HG02588 (cell line): ENCODE measurements at regions not wholly inside any gene's neighbourhood (a gene's known extent, or its start where the extent isn't known, plus 50 kb on each side); places are given as distances from the start of the nearest gene placed in this dataset.
A peak's percentile ranks its signal among the peaks of the same experiment; 100 is the strongest.

Source experiments
- ATAC-seq: cut with Tn5 transposase; IDR thresholded peaks from one replicate; pipeline ENCODE4 v1.9.1; 2021; ENCODE audit warnings: mild to moderate bottlenecking, moderate library complexity; ENCODE audit not compliant: unreplicated experiment

DNA sequence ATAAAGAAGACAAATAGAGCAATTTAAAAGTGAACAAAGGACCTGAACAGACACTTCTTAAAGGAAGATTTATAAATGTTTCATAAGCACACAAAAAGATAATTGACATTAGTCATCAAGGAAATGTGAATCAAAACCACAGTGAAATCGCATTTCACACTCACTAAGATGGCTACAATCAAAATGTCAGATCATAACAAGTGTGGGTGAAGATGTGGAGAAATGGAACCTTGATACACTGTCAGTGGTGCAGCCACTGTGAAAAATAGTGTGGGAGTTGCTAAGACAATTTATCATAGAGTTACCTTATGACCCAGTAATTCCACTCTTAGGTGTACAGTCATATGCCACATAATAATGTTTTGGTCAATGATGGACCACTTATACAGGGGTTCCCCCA, 54.5 kb upstream of the HTR4 start:
- ATAC-seq, result no peak

DNA sequence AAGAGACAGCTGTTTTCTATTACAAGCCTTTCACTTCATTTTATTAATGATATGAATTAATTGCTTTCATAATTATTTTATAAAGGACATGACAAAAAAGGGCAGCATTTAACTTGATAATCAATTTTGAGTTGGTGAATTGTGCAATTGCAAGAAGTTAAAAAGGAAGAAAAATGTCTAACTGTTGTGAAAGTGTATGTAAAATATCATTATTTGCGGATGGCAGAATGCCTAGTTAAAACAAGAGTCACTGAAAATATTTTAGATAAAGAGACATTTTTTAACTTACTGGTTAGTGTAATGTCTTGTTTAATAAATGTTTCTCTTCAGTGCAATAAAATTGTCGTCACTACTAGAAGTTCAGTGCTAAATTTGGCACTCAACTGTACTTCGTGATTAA, 57.6 kb upstream of the HTR4 start:
- no peak for ATAC-seq

DNA sequence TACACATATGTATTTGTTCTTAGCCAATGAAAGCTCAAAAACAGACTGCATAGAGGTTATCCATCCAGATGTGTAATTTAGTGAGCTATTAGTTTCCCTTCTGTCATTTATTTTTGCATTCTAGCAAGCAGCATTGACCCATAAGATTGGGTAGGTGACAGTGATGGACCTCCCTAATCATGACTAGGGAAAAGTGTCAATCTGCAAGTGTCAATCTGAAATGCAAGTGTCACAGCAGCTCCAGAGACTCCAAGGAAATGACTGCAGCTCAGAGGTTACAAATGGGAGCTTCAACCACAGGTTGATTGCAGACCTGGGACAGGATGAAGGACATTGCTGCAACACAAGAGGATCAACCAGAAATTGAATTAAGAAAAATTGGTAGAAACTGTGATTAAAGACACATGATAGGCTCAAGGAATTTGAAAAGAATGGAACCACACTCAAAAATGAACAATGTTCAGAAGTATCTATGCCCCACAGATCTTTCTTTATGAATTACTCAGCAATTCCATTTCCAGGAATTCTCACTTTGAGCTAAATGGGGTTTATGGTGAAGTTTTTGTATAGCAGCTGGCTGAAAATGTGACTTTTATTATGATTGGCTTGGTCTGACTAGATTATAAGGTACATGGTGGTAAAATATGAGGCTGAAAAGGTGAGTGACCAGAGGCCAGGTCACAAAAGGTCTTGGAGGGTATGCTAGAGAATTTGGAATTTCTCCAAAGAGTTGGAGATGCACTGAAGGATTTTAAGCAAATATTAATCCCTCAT, 59.6 kb upstream of the HTR4 start:
- ATAC-seq, result no peak

DNA sequence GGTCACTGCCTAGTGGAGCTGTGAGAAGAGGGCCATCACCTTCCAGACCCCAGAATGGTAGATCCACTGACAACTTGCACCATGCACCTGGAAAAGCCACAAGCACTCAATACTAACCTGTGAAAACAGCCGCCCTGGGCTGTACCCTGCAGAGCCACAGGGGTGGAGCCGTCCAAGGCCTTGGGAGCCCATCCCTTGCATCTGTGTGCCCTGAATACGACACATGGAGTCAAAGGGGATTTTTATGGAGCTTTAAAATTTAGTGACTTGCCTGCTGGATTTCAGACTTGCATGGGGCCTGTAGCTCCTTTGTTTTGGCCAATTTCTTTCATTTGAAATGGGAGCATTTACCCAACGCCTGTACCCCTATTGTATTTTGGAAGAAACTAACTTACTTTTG, 62.4 kb upstream of the HTR4 start:
- ATAC-seq, result no peak

DNA sequence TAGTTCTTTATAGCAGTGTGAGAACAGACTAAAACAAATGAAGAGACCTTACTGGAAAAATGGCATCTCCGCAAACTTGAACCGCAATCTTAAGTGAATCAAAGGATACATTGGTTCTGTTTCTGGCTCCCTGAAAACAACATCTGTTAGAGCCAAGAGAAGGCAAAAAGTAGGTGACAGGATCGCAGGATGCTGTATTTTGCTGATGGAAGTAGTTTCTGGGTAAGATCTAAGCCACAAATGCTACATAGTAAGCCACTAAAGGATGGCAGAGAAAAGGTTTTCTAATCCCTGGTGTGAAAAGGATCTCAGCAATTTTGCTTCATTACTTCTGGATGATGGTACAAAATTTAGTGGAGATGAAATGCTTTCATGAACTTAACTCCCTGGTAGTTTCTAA, 63.3 kb upstream of the HTR4 start:
- no peak for ATAC-seq

DNA sequence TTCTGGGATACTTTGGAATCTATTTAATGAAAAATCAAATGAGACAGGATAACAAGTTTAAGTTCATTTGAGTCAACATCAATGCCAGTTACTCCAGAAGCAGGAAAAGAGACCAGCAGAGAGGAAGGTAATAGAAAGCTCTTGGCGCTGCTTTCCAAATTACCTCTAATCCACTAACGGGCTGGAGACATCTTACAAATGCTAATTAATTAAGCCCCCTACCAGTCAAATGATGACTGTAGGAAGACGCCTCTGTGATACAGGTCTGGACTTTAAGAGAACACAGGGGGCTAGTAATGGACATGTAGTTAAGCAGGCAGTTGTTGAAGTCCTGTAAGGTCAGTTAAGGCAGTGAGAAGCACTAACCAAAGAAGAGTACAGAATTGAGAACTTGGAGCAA, 65.3 kb upstream of the HTR4 start:
- ATAC-seq, result no peak

DNA sequence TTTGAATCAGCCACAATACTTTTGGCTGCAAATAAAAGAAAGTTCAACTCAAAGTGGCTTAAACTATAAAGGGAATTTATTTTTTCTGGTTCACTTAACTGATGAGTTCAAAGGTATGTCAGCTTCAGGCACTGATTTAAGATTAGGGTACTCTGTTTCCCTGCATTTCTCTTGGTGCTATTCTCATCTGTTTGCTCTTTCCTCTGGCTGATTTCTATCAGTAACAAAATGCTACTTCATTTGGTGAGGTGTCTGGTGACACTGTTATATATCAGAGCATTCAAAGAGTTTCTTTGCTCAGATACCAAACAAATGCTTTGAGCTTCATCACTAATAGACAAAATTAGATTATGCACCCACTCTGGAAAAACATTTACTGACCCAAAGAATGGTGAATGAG, 65.9 kb upstream of the HTR4 start:
- no peak for ATAC-seq

DNA sequence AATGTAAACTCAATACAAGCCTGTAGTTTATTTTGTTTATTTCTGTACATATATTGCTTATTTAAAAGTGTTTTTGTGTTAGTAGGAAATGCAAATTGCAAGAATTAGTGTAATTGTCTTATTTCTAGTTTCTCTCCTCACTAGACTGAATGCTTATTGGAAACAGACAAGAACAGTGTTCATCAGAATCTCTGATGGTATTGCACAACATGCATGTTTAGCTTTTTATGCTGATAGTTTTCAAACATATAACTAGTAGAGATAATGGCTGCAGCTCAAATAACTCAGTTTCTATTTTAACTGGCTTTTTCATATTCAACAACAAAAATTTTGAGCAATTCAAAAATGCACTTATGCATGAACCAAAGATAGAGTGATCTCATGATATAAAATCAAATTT, 68.8 kb upstream of the HTR4 start:
- ATAC-seq, result no peak

DNA sequence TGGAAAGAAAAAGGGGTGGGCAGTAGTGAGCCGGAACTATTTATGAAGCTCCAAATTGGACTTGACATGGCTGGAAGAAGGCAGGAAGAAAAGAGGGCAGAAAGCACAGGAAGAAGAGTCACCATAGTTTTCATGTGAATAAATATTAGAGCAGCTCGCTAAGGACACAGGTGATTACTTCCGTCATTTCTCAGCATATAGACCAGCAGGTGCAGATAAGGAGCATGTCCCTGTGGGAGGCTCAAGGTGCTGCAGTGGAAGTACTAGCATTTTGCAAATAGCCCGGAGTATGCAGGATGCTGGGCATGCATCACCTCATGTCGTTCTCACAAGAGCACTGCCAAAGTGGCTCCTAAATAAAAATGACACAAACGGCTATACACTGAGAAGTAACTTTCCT, 71.3 kb upstream of the HTR4 start:
- ATAC-seq, result no peak

DNA sequence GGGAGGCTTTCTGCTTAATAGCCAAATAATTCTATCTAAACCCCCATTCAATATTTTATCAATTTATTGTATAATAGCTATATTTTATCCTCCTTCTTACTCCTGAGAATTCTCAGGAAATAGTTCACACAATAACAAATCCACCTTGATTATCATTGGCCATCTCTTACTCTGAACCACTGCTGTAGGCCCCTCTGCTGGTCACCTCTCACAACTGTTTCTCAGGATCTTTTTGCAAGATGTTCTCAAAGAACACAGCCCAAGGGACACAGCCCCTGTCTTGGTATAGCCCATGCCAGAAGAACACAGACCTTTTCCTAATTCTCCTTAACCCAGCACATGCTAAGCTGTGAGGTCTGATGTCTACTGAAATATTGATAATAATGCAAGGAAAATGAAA, 74.9 kb upstream of the HTR4 start:
- no peak for ATAC-seq

DNA sequence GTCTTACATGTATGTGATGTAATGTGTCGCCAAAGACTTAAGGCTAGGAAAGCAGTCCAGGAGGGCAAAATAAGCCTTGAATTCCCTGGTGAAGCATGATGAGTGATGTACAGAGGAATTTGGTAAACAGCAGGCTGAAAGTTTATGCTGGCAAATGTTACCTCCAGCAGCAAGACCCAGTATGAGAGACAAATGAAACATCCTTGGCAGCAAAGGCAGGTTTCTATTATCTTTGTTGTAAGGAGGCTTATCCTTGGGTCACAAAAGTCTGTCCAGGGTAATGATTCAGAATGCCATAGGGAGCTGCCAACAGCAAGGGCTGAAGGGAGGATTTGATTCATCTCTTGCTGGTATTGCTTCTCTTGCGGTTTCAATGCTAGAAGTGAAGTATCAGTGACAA, 75.9 kb upstream of the HTR4 start:
- ATAC-seq, result no peak

DNA sequence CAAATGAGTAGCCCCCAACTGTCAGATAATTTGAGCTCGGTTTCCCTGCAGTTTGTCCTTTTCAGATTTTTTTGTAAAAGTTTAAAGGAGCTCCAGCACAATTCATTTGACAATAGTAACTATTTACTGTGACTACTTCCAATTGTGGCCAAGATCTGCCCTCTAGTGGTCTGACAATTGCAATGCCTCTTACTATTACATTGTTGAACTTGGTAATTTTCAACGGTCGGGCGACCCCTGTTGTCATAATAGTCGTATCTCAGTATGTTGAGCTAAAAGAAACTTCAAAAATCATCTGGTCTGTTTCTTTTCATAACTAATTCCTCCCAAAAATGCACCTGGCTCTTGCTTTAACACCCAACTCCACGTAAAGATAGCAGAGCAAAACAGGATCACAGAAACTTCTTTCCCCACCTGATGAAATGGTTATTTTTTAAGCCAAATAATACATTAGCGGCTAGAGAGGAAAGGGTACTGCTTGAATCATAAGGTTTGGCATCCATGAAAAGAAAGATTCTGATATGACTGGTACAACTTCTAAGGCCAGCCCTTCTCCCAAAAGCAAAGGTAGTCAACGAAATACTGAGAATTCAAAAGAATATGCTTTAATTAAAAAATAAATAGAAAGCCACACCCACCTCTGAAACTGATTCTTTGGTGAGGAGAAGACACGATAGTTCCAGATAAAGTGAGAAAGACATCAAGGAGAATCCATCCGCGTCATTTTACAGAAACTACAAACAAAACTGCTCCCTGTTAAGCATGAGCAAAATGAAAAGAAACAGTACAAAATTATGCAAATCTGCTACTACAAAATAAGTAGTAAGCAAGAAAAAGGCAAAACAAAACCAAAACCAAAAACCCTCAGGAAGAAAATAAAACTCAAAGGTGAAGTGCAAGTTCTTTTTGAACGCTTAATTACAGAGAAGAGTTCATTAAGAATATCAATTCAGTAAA, 76.9 kb upstream of the HTR4 start:
- peak; percentile 92 for ATAC-seq

DNA sequence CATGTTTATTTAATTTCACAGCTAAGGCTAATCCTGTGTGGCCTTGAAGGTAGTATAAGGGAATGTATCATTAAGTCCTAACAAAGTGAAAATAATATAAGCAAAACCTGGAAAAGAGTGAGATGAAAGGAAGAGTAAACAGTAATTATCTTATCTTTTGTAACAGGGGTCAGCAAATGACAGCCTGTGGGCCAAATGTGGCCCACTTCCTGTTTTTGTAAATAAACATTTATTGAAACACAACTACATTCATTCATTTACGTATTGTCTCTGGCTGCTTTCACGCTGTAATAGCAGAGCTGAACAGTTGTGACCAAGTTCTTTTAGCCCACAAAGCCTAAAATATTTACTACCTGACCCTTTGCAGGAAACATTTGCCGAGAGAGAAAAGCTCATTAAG, 78.4 kb upstream of the HTR4 start:
- no peak for ATAC-seq

DNA sequence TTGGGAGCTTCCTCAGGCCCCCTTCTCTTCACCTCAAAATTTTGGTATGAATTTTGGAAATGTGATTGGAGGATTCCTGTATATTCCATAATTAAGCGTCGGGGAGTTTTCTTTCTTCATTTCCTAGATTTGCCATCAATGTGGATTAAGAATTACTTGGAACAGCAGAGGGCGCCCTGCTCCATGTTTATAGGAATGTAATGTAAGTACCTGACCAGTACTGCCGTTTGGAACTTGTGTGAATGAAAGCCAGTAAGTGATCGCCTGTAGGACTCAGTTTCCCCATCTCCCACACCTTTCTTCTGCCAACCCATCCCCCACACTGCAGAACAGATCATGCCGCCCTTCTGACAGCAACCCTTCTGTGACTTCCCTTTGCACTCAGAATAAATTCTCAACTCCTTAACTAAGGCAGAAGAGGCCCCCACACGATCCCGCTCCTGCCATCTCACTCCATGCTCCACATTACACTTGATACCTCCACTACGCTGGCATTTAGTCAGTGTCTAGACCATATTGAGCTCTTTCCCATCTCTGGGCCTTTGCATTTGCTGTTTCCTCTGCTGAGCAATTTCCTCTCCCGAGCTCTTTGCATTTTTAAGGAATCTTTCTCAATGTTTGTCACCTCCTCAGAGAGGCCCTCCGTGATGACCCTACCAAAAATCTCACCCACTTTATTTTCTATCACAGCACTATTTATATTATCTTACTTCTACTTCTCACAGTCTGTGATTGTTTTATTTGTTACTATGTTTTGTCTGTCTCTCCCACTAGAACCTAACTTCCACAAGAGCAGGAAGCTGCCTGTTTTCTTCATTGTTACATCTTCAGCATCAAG, 79.5 kb upstream of the HTR4 start:
- no peak for ATAC-seq

DNA sequence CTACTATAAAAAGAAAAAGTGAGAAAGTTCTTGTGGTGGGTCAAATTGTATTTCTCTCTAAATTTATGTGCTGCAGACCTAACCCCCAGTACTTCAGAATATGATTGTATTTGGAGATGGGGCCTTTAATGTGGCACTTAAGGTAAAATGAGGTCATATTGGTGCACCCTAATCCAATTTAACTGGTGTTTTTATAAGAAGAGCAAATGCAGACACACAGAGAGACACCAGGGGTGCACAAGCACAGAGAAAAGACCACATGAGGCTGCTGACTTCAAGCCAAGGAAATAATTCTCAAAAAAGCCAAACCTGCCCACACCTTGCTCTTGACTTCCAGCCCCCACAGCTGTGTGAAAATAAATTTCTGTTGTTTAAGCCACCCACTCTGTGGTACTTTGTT, 80.2 kb upstream of the HTR4 start:
- no peak for ATAC-seq

DNA sequence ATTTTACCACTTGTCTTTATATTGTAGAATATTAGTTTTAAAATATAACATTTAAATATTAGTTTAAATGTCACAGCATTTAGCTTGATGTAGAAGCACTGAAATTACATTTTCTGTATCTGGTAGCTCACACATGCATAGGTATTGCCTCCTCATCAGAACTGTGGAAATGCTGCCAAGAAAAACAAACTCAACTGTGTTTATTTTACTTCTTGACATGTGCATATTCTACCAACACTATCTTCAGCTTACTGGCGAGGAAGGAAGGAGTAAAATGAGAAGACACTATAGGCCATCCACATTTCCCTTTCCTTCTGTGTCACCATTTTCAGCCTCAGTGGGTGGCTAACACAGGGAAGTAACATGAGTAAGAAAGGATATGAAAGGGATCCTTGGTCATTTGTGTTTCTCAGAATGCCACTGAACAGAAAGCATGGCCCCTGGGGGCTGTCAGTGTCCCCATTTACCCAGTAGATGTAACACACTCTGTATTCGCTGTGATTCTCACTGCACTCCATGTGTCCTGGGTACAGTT, 81.0 kb upstream of the HTR4 start:
- no peak for ATAC-seq

DNA sequence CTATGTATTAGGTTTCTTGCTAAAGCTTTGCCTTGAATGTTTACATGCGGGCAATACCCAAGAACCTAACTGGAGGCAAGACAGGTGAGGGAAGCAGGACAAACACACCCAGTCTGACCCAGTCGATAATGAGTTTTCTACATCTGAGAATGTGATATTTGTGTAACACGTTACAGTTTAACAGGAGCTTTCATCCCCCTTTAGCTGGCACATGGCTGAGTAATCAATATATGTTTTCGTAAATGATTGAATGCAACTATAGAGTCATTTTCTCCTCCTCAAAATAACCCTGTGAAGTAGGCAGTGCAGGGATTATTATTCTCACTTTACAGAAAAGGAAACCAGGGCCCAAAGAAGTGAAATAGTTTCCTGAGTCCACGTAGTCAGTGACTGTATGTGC, 84.7 kb upstream of the HTR4 start:
- ATAC-seq, result no peak

DNA sequence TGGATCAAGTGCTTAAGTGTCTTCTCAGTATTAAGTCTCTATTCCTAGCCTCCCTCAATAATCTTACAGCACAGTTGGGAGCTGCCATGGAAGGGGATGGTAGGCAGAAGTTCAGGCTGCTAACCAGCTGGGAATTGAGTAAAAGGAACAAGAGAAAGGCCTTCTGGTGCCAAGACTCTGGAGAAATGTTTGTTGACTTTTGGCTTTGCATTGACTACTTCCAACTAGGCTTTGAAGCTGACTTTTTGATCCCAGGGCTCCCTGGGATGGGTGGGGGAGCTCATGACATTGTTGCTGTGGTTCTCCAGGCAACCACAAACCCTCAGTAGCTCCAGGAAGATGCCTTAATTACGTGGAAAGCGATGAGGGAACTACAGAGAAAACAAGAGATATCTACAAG, 85.2 kb upstream of the HTR4 start:
- ATAC-seq, result no peak

DNA sequence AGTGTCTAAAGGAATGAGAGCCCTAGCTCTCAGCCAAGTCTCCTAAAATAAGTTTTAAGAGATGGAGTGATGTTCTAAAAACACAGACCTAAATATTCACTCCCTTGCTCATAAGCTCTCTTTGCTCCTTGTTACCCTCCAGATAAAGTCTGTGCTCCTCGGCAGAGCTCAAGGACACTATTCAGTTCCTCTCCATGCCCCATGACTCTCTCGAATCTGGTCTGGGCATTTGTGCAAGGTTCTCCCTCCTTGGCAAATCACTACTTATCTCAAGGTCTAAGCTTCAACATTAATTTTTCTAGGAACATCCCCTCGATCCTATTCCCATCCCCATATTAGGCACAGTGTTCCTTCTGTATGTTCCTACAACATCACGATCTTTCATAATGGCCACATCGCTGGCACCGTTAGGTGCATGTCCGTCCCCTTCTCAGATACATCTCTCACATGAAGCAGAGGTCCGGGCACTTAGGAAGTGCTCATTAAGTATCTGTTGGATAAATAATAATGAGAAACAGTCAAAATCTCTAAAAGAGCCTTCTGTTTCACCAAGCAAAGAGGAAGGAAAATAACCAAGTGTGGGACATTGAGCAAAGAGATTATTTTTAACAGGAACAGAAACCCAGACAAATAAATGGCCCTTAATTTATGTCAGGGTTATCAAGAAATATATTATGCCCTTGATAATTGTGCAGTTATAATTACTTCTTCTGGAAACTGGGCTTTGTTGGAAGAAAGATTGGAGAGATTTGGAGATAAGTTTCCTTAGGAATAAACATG, 85.9 kb upstream of the HTR4 start:
- ATAC-seq, result no peak

DNA sequence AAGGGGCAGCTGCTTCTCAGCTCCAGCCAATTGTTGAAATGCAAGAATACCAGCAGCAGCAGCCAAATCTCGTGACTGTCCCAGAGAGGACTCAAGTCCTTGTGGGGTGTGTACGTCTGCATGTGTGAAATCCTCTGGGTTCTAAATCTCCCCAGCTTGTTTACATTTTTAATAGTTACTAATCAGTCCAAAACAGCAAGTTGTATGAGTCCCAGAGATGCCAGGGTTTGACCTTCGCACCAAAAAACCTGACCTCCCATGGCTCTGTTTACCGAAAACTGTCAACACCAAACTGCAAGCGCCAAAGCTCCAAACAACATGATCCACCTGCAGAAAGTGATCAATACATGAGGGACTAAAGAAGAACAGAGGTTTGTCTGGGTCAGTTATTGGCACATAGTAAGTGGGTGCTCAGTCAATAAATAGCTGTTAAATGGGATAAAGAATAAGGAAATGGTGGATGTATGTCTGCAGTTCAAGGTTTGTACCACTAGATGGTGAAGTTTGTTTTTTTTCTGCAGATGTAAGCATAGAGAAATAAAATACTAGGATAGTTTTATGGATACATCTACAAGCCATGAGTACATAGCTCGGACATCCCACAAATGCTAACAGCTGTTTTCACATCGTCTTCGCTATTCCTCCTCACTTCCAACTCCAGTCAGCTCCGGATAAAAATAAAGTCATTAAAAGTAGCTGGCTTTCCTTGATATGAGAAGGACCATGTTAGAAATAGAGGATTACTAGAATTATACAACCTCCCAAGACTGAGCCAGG, 85.3 kb upstream of the ADRB2 start:
- peak; percentile 56 for ATAC-seq
